ENCODE measurements at regions not wholly inside any gene's neighbourhood (a gene's known extent, or its start where the extent isn't known, plus 50 kb on each side); places are given as distances from the start of the nearest gene placed in this dataset.

DNA sequence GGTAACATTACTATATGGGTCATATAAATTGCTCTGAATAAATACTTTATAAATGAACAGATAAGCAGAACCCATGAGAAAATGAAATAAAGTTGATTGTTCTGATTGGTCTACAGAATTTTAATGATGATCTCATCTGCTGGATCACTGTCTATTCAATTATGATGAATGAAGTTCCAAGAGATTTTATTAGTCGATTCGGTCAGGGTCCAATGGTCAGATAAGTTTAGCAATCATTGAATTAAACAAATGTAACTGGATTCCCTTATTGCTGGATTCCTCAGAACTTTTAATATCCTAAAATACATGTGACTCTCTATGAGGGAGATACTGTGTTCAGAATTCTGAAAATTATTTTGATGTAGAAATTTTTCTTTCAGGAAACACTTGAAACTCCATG lies 715.2 kb downstream of the EPM2A start:
- no peak overlapping the region for H3K9ac ChIP-seq (ENCODE audit: insufficient read depth, low read depth, low read length)
- no peak for TF ChIP-seq SAFB2 (CRISPR knock-in tag; IDR thresholded peaks at IDR 0.05; ENCODE audit: borderline replicate concordance, low read depth)
- no peak for TF ChIP-seq ZNF430 (CRISPR knock-in tag; IDR thresholded peaks at IDR 0.05)
- no peak for TF ChIP-seq NPAS2 (CRISPR knock-in tag; IDR thresholded peaks at IDR 0.05; ENCODE audit: borderline replicate concordance)
- TF ChIP-seq CENPT (CRISPR knock-in tag; IDR thresholded peaks at IDR 0.05; ENCODE audit: low read depth), result no peak
- no peaks in the 10 kb centered on the region for H4K20me1 ChIP-seq (ENCODE audit: insufficient read depth, low read length)
- no peak overlapping the region for H3K27ac ChIP-seq (ENCODE audit: extremely low read length, insufficient read depth, low read length)
- H3K79me2 ChIP-seq (ENCODE audit: insufficient read depth, low read length), result no peaks in the 10 kb centered on the region
- no TSS peak for BruUV-seq (replicated peaks)
- DNase-seq (ENCODE audit: low spot score) (no peak), ATAC-seq (no peak), FAIRE-seq (no peak)
- ChIA-PET CTCF (ENCODE audit: low intra/inter-chr PET ratio, low total read pairs) (no interaction called here), POLR2A (no interaction called here)
- no peak overlapping the region for H3K4me3 ChIP-seq (replicated peaks in 1 of 3; ENCODE audit: insufficient read depth in 1 of 3, low read depth in 2 of 3, low read length in 3 of 3)
- 59% methylated on average over 2 of the region's 2 CpGs for WGBS (ENCODE audit: low lambda C conversion rate)
- H2AFZ ChIP-seq (ENCODE audit: low read length), result no peak overlapping the region
- peaks cover 23% of the 10 kb centered on the region for H3K4me1 ChIP-seq (ENCODE audit: insufficient read depth, low read length)
- intact Hi-C loops (cut with micrococcal nuclease; ENCODE audit: unreplicated experiment), result no loop called here
- in situ Hi-C loops (cut with HindIII; ENCODE audit: extremely low pct_ligation_motif_present, low pct_unique_long_range_greater_than_20kb), result loop anchor here (10.0 kb wide), 1 partner anchor 435 kb away; no protein-coding TSS in a partner anchor
- H3K4me2 ChIP-seq (ENCODE audit: low read depth, low read length), result no peak overlapping the region
- no peaks in the 10 kb centered on the region for H3K36me3 ChIP-seq (replicated peaks in 1 of 2; ENCODE audit: control insufficient read depth in 1 of 2, insufficient read depth in 2 of 2, low read length in 2 of 2)
- H3K27me3 ChIP-seq (ENCODE audit: control insufficient read depth in 1 of 2, insufficient read depth in 2 of 2, low read length in 2 of 2), result no peaks in the 10 kb centered on the region; a peak in 1 of 5 replicates
- peaks cover 4% of the 10 kb centered on the region; the same call in 1 of the 2 replicates for H3K9me3 ChIP-seq (ENCODE audit: low read length)

DNA sequence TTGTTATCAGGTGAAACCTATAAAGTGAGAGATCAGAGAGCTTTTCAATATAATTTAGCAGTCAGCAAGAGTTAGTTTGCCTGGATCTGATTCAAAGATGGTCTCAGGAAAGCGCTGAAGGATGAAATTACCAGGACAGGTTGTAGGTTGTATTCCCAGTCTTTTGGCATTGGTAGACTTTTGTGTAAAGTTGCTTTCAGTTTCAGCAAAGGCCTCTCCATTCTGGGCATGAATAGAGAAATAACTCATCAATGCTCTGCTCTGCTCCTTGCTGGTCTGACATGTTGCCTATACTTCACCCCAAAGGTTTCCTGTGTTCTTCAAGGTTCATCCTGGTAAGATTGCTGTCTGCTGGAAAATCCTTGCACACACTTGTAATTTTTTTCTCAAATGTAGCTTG lies 714.8 kb downstream of the EPM2A start:
- peaks cover 27% of the 10 kb centered on the region for H3K4me1 ChIP-seq (ENCODE audit: insufficient read depth, low read length)
- 91% methylated on average over 1 of the region's 1 CpG for WGBS (ENCODE audit: low lambda C conversion rate)
- no peaks in the 10 kb centered on the region for H4K20me1 ChIP-seq (ENCODE audit: insufficient read depth, low read length)
- no peaks in the 10 kb centered on the region for H3K79me2 ChIP-seq (ENCODE audit: insufficient read depth, low read length)
- H3K27ac ChIP-seq (ENCODE audit: extremely low read length, insufficient read depth, low read length), result no peak overlapping the region
- in situ Hi-C loops (cut with HindIII; ENCODE audit: extremely low pct_ligation_motif_present, low pct_unique_long_range_greater_than_20kb) (loop anchor here (10.0 kb wide), 1 partner anchor 436 kb away; no protein-coding TSS in a partner anchor), intact Hi-C loops (cut with micrococcal nuclease; ENCODE audit: unreplicated experiment) (no loop called here)
- no peak overlapping the region for H3K9ac ChIP-seq (ENCODE audit: insufficient read depth, low read depth, low read length)
- H3K4me3 ChIP-seq (replicated peaks in 1 of 3; ENCODE audit: insufficient read depth in 1 of 3, low read depth in 2 of 3, low read length in 3 of 3), result no peak overlapping the region
- BruUV-seq (replicated peaks), result no TSS peak
- peaks cover 4% of the 10 kb centered on the region; the same call in 1 of the 2 replicates for H3K9me3 ChIP-seq (ENCODE audit: low read length)
- DNase-seq (ENCODE audit: low spot score) (no peak), FAIRE-seq (no peak), ATAC-seq (no peak)
- ChIA-PET POLR2A (no interaction called here), CTCF (ENCODE audit: low intra/inter-chr PET ratio, low total read pairs) (no interaction called here)
- H3K4me2 ChIP-seq (ENCODE audit: low read depth, low read length), result no peak overlapping the region
- H3K36me3 ChIP-seq (replicated peaks in 1 of 2; ENCODE audit: control insufficient read depth in 1 of 2, insufficient read depth in 2 of 2, low read length in 2 of 2), result no peaks in the 10 kb centered on the region
- no peak overlapping the region for H2AFZ ChIP-seq (ENCODE audit: low read length)
- H3K27me3 ChIP-seq (ENCODE audit: control insufficient read depth in 1 of 2, insufficient read depth in 2 of 2, low read length in 2 of 2), result no peaks in the 10 kb centered on the region; a peak in 1 of 5 replicates
- TF ChIP-seq, protein P1, sequence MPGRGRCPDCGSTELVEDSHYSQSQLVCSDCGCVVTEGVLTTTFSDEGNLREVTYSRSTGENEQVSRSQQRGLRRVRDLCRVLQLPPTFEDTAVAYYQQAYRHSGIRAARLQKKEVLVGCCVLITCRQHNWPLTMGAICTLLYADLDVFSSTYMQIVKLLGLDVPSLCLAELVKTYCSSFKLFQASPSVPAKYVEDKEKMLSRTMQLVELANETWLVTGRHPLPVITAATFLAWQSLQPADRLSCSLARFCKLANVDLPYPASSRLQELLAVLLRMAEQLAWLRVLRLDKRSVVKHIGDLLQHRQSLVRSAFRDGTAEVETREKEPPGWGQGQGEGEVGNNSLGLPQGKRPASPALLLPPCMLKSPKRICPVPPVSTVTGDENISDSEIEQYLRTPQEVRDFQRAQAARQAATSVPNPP (CRISPR knock-in tag; IDR thresholded peaks at IDR 0.05), result no peak
- TF ChIP-seq, protein P2, sequence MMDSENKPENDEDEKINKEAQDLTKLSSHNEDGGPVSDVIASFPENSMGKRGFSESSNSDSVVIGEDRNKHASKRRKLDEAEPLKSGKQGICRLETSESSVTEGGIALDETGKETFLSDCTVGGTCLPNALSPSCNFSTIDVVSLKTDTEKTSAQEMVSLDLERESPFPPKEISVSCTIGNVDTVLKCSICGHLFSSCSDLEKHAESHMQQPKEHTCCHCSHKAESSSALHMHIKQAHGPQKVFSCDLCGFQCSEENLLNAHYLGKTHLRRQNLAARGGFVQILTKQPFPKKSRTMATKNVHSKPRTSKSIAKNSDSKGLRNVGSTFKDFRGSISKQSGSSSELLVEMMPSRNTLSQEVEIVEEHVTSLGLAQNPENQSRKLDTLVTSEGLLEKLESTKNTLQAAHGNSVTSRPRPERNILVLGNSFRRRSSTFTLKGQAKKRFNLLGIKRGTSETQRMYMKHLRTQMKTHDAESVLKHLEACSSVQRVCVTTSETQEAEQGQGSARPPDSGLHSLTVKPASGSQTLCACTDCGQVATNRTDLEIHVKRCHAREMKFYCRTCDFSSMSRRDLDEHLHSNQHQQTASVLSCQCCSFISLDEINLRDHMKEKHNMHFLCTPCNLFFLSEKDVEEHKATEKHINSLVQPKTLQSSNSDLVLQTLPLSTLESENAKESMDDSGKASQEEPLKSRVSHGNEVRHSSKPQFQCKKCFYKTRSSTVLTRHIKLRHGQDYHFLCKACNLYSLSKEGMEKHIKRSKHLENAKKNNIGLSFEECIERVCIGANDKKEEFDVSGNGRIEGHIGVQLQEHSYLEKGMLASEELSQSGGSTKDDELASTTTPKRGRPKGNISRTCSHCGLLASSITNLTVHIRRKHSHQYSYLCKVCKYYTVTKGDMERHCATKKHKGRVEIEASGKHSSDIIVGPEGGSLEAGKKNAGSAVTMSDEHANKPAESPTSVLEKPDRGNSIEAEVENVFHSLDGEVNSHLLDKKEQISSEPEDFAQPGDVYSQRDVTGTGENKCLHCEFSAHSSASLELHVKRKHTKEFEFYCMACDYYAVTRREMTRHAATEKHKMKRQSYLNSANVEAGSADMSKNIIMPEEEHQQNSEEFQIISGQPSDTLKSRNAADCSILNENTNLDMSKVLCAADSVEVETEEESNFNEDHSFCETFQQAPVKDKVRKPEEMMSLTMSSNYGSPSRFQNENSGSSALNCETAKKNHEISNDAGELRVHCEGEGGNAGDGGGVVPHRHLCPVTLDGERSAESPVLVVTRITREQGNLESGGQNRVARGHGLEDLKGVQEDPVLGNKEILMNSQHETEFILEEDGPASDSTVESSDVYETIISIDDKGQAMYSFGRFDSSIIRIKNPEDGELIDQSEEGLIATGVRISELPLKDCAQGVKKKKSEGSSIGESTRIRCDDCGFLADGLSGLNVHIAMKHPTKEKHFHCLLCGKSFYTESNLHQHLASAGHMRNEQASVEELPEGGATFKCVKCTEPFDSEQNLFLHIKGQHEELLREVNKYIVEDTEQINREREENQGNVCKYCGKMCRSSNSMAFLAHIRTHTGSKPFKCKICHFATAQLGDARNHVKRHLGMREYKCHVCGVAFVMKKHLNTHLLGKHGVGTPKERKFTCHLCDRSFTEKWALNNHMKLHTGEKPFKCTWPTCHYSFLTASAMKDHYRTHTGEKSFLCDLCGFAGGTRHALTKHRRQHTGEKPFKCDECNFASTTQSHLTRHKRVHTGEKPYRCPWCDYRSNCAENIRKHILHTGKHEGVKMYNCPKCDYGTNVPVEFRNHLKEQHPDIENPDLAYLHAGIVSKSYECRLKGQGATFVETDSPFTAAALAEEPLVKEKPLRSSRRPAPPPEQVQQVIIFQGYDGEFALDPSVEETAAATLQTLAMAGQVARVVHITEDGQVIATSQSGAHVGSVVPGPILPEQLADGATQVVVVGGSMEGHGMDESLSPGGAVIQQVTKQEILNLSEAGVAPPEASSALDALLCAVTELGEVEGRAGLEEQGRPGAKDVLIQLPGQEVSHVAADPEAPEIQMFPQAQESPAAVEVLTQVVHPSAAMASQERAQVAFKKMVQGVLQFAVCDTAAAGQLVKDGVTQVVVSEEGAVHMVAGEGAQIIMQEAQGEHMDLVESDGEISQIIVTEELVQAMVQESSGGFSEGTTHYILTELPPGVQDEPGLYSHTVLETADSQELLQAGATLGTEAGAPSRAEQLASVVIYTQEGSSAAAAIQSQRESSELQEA (CRISPR knock-in tag; IDR thresholded peaks at IDR 0.05; ENCODE audit: not compliant biosample characterization), result no peak
- no peak for TF ChIP-seq KLF15 (CRISPR knock-in tag; IDR thresholded peaks at IDR 0.05; ENCODE audit: borderline replicate concordance)
- TF ChIP-seq ARHGAP35 (CRISPR knock-in tag; IDR thresholded peaks at IDR 0.05; ENCODE audit: borderline replicate concordance), result no peak
- TF ChIP-seq WIZ (CRISPR knock-in tag; IDR thresholded peaks at IDR 0.05), result no peak
- no peak for TF ChIP-seq NFATC3 (CRISPR knock-in tag; IDR thresholded peaks at IDR 0.05)

Data from HepG2 (cell line).